ENCODE measurements at regions not wholly inside any gene's neighbourhood (a gene's known extent, or its start where the extent isn't known, plus 50 kb on each side); places are given as distances from the start of the nearest gene placed in this dataset.
"Not testable (repeated sequence)": the region's sequence is repeated elsewhere in the genome, so short reads cannot be mapped to it uniquely, and the experiment has no call there.

- not testable (repeated sequence) for DNase-seq (ENCODE audit: low spot score)
Measured at GRCh38 chr15:20473465-20473864, 68.1 kb downstream of the GOLGA6L6 start.

- not testable (repeated sequence) for DNase-seq (ENCODE audit: low spot score)
Measured at GRCh38 chr15:20472983-20473382, 68.6 kb downstream of the GOLGA6L6 start.

DNA sequence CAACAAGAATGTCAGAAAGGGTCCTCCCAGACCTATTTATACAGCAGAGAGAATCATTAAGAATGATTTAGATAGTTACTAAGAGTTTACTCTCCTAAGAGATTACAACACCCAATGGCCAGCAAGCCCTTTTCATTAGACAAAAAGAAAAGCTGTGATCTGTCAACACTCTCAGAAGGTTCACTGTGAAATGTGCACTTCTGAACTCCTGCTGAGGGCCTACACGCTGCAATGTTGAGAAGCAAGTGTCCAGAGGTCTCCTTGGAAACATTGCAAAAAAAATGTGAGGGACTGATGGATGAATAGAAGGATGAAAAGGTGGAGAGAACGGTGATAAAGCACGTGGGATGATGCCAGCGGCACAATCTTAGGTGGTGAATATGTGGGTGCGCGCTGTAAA is 70.8 kb downstream of the GOLGA6L6 start:
- not testable (repeated sequence) for DNase-seq (ENCODE audit: low spot score)

DNA sequence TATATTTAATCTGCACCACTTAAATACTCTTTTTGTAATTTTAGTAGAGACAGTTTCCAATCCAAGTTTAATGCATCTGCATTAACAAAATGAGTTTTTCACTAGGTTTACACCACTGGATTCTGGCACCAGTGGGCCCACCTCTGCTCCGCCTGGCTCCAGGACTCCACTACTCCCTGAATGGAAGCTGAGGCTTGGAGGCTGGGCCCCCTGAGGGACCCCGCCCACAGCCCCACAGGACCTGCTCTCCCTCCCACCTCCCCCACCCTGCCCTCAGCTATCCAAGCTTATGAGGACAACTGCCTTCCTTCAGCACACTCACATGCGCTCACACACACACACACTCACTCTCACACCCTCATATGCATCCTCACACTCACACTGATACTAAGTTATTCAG is 100.5 kb downstream of the GOLGA6L6 start:
- DNase-seq (ENCODE audit: low spot score) = not testable (repeated sequence)

DNA sequence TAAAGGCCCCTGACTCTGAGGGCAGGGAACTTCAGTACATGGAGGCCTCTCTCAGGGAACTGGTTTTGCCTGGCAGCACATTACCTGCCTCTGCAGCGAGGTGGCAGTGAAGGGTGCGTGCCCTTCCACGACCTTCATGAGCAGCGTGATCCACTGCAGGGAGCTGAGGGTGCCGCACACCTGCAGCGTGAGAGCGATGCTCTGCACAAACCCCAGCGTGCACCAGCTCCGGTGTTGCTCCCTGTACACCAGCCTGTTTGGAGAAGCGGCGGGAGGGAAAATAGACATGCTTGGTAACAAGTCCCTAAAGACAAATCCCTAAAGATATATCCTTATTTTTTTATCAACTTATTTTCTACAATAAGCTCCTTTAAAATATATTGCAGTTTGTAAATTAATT is 101.2 kb downstream of the GOLGA6L6 start:
- DNase-seq (ENCODE audit: low spot score) = not testable (repeated sequence)

DNA sequence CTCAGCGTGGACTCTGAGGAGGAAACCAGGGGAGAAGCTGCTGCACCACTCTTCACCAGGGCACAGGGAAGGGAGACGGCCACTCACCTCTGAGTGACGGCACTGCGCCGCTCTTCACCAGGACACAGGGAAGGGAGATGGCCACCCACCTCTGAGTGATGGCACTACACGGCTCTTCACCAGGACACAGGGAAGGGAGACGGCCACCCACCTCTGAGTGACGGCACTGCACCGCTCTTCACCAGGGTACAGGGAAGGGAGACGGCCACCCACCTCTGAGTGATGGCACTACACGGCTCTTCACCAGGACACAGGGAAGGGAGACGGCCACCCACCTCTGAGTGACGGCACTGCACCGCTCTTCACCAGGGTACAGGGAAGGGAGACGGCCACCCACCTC is 102.5 kb downstream of the GOLGA6L6 start:
- not testable (repeated sequence) for DNase-seq (ENCODE audit: low spot score)

GRCh38 chr15:20438255-20438654 is 103.3 kb downstream of the GOLGA6L6 start:
- DNase-seq (ENCODE audit: low spot score) = not testable (repeated sequence)

DNA sequence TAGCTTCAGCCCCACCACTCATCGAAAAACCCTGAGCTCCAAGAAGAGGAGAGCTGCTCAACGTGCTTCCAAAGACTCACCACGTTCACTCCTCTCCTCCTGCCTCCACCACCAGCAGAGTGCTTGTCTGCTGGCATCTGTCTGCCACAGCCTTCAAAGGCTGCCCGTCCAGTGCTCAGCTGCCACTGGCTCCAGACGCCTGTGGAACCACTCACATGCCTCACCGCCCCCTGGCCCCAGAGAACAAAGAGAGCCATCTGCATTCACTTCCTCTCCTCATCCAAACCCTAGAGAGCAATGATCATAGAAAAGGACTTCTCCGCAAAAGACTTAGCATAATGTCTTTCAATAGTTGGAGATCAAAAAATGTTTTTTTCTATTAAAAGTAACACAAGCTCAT is 108.1 kb downstream of the GOLGA6L6 start:
- DNase-seq (ENCODE audit: low spot score) = not testable (repeated sequence)

DNA sequence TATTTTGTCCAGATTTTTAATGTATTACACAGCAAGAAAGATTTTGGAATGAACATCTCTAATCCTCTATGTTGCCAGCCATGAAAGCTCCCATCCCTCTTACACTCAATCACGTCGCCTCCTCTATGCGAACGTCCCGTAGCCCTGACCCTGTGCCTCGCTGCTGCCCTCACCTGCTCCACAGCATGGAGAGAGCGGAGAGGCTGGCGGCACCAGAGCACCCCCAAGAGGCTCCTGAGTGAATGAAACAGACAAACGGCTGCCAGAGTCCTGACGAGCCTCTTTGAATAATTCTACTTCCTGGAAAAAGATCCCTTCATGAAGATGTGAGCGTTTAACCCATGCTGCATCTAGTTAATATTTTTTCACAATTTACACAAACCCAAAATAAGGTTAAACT is 111.1 kb downstream of the GOLGA6L6 start:
- not testable (repeated sequence) for DNase-seq (ENCODE audit: low spot score)

DNA sequence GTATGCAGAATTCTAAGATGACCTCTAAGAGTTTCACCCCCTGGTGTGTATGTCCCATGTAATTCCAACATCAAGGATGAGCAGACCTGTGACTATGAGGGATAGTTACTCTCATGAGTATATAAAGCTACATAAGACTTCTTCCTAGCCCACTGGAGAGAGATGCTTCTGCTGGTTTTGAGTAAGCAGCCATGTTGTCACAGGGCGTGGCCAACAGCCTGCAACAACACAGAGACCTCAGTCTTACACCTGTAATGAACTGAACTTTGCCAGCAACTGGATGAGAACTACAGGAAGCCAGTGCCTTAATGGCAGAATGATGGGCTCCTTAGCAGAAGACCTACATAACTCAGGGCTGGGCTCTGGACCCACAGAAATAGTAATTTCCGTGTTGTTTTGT is 120.9 kb downstream of the GOLGA6L6 start:
- not testable (repeated sequence) for DNase-seq (ENCODE audit: low spot score)

GRCh38 chr15:20416618-20417017 is 125.0 kb downstream of the GOLGA6L6 start:
- DNase-seq (ENCODE audit: low spot score) = not testable (repeated sequence)

- not testable (repeated sequence) for DNase-seq (ENCODE audit: low spot score)
Measured at GRCh38 chr15:20409667-20410198, 131.9 kb downstream of the GOLGA6L6 start.

DNA sequence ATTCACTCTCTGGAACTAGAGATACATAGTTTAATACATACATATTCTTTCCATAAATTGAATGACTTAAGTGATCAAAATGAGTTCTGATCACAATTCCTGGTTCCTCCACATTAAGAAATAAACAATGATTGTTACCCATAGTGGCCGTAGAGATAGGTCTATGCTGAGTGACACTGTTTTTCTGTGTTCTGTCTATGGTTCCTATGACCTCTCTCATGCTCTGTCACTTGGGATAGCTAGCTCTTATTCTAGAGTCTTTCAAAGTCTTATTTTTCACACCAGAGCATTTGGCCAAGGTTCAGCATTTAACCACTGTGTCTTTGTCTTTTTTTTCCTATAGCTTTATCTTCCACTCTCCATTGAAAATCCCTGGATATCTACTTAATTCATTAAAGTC is 132.4 kb downstream of the GOLGA6L6 start:
- DNase-seq (ENCODE audit: low spot score) = no peak

GRCh38 chr15:20407553-20407952 is 134.0 kb downstream of the GOLGA6L6 start:
- DNase-seq (ENCODE audit: low spot score) = no peak

GRCh38 chr15:20404571-20404970 is 137.0 kb downstream of the GOLGA6L6 start:
- not testable (repeated sequence) for DNase-seq (ENCODE audit: low spot score)

- not testable (repeated sequence) for DNase-seq (ENCODE audit: low spot score)
Measured at GRCh38 chr15:20402586-20402985, 139.0 kb downstream of the GOLGA6L6 start.

GRCh38 chr15:20401058-20401457 is 140.5 kb downstream of the GOLGA6L6 start:
- not testable (repeated sequence) for DNase-seq (ENCODE audit: low spot score)

- DNase-seq (ENCODE audit: low spot score) = not testable (repeated sequence)
Measured at GRCh38 chr15:20398680-20399079, 142.9 kb downstream of the GOLGA6L6 start.

- DNase-seq (ENCODE audit: low spot score) = not testable (repeated sequence)
Measured at GRCh38 chr15:20388161-20388560, 153.4 kb downstream of the GOLGA6L6 start.

- DNase-seq (ENCODE audit: low spot score) = no peak
Measured at GRCh38 chr15:20386198-20386597, 155.4 kb downstream of the GOLGA6L6 start.

DNA sequence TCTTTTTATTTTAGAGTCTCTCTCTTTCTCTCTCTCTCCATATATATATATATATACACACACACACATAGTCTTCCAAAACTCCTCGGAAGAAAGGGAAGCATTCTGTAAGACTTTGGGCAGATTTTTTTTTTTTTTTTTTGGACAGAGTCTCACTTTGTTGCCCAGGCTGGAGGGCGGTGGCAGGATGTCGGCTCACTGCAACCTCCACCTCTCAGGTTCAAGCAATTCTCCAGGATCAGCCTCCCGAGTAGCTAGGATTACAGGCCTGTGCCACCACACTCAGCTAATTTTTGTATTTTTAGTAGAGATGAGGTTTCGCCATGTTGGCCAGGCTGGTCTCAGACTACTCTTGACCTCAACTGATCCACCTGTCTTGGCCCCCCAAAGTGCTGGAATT is 161.4 kb downstream of the GOLGA6L6 start:
- not testable (repeated sequence) for DNase-seq (ENCODE audit: low spot score)

DNA sequence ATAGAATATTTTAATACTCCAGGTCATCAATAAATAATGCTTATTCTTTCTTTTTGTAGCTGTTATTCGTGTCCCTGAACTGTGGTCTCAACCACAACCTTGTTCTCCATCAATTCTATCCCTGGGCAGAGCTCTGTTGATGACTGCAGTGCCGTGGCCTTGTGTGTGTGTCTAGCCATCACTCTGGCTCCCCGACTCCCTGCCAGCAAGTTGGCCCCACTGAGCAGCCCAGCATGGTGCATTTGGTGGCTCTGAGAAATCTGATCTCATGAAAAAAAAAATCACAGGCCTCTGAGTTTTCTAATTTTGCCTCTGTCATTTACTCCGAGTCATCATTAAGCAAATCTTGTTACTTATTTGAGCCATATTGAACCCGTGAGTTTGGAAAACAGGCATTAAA is 164.7 kb downstream of the GOLGA6L6 start:
- no peak for DNase-seq (ENCODE audit: low spot score)

GRCh38 chr15:20372416-20372815 is 169.2 kb downstream of the GOLGA6L6 start:
- DNase-seq (ENCODE audit: low spot score) = not testable (repeated sequence)

DNA sequence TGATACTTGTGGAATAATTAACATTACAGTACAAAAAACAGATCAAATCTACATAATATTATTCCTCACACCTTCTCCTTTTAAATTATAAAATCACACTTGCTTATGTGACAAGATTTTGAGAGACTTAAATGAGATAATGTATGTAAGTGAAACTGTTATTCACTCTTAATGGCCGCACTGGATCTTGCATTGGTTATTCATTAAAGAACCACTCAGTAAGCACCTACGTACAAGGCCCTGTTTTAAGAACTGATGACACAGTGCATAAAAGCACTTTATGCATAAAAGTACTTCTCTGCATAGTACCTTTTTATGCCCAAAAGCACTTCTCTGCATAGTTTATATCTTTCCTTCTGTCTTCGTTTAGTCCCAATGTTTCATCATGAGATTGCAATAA is 172.1 kb downstream of the GOLGA6L6 start:
- DNase-seq (ENCODE audit: low spot score) = no peak

Data from iPS-NIHi11 (cell line).